ENCODE measurements at regions not wholly inside any gene's neighbourhood (a gene's known extent, or its start where the extent isn't known, plus 50 kb on each side); places are given as distances from the start of the nearest gene placed in this dataset.

- TF ChIP-seq CTCF (IDR thresholded peaks at IDR 0.05; ENCODE audit: control extremely low read depth in 1 of 3, insufficient read depth in 1 of 3, low read depth in 1 of 3, low read length in 3 of 3) (no peak), YY1 (IDR thresholded peaks at IDR 0.05; ENCODE audit: low read depth, low read length) (no peak), TAF1 (IDR thresholded peaks at IDR 0.05; ENCODE audit: low read depth, low read length) (no peak)
These were observed 77.9 kb upstream of the TSC22D2 start for GRCh38 chr3:150330174-150330573.
